Activated CD4-positive, alpha-beta memory T cell treated with anti-CD3 and anti-CD28 coated beads for 36 hours (primary cell): ENCODE measurements at regions not wholly inside any gene's neighbourhood (a gene's known extent, or its start where the extent isn't known, plus 50 kb on each side); places are given as distances from the start of the nearest gene placed in this dataset.

Experiments used
- CTCF ChIA-PET: fragments of 350-600 bp; sonication (Branson Sonifier 250); formaldehyde crosslinking; loops from one replicate; lab custom pipeline; 2021; ENCODE audit warnings: antibody characterized with exemption, inconsistent platforms; lab: Charles Lee
- POLR2A ChIA-PET: fragments of 350-600 bp; sonication (Branson Sonifier 250); formaldehyde crosslinking; loops from one replicate; lab custom pipeline; 2021; ENCODE audit warnings: antibody characterized with exemption; lab: Charles Lee
- DNase-seq: peaks from one replicate; pipeline ENCODE4 v3.0.0-alpha.2; 2020
- H3K27ac Mint-ChIP-seq: one replicate; pipeline ENCODE4 v1.8.0; 2021; ENCODE audit warnings: mixed read lengths
- H3K27me3 Mint-ChIP-seq: one replicate; pipeline ENCODE4 v1.8.0; 2021; ENCODE audit warnings: mixed read lengths
- H3K36me3 Mint-ChIP-seq: one replicate; pipeline ENCODE4 v1.8.0; 2021; ENCODE audit warnings: mixed read lengths
- H3K4me1 Mint-ChIP-seq: one replicate; pipeline ENCODE4 v1.8.0; 2021; ENCODE audit warnings: low read depth, mixed read lengths
- H3K4me3 Mint-ChIP-seq: one replicate; pipeline ENCODE4 v1.8.0; 2021; ENCODE audit warnings: mild to moderate bottlenecking, mixed read lengths
- H3K9me3 Mint-ChIP-seq: one replicate; pipeline ENCODE4 v1.8.0; 2021; ENCODE audit warnings: mixed read lengths
- intact Hi-C: fragments of 100-400 bp; cut with micrococcal nuclease; formaldehyde crosslinking; loops from one replicate; pipeline ENCODE4 v1.15.1; 2023

DNA sequence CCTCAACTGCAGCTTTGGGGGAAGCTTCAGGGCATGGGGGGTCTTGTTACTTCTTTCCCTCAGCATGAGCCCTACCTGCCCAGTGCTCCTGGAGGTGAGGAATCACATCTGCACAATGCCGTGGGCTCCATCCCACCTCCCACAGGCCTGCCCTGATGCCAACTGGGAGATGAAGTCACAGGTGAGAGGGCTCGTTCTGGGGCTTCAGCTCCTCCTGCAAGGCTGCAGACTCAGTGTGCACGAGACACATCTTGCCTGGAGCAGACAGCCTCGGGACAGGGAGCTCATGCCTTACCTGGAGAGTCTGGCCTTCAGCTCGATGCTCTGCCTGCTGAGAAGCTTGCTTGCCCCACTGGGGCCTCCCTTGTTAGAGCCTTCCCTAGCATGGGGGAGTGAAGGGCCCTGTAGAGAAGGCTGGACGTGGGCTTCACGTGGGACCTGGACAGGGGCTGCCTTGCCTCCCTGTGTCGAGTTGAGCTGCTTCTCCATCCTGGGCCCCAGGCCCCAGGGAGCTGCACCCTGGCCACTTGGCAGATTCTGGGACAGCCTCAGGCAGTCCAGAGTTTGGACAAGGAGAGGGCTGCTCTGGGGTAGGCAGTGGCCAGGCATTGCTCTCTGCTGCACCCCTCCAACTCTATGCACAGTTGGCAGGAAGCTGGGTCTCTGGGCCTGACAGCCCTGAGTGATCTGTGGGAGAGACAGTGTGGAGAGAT lies 171.4 kb downstream of the KIF26A start:
- Mint-ChIP-seq H3K4me1 (no peaks in the 10 kb centered on the region), H3K27me3 (no peaks in the 10 kb centered on the region), H3K4me3 (no peak overlapping the region), H3K36me3 (no peaks in the 10 kb centered on the region), H3K9me3 (peaks cover 10% of the 10 kb centered on the region), H3K27ac (no peak overlapping the region)
- no peak for DNase-seq
- intact Hi-C loops: no loop called here
- ChIA-PET CTCF (no interaction called here), POLR2A (no interaction called here)

- H3K27me3 Mint-ChIP-seq: no peaks in the 10 kb centered on the region
Observed at GRCh38 chr14:104311358-104311757, 173.0 kb downstream of the KIF26A start.

GRCh38 chr14:104313674-104314073 lies 175.3 kb downstream of the KIF26A start:
- Mint-ChIP-seq H3K9me3 (peaks cover 10% of the 10 kb centered on the region), H3K4me3 (no peak overlapping the region), H3K4me1 (no peaks in the 10 kb centered on the region), H3K27me3 (no peaks in the 10 kb centered on the region), H3K36me3 (no peaks in the 10 kb centered on the region), H3K27ac (no peak overlapping the region)
- no peak for DNase-seq
- POLR2A ChIA-PET: no interaction called here
- intact Hi-C loops: no loop called here
- CTCF ChIA-PET: no interaction called here

More at GRCh38 chr14:104311358-104311757, 173.0 kb downstream of the KIF26A start:
- intact Hi-C loops: no loop called here
- Mint-ChIP-seq H3K4me3 (no peak overlapping the region), H3K9me3 (peaks cover 10% of the 10 kb centered on the region), H3K27ac (no peak overlapping the region), H3K36me3 (no peaks in the 10 kb centered on the region), H3K4me1 (no peaks in the 10 kb centered on the region)
- ChIA-PET CTCF (no interaction called here), POLR2A (no interaction called here)
- no peak for DNase-seq

GRCh38 chr14:104314251-104314941 lies 176.0 kb downstream of the KIF26A start:
- POLR2A ChIA-PET: no interaction called here
- H3K36me3 Mint-ChIP-seq: no peaks in the 10 kb centered on the region
- H3K9me3 Mint-ChIP-seq: peaks cover 10% of the 10 kb centered on the region
- CTCF ChIA-PET: no interaction called here
- H3K4me1 Mint-ChIP-seq: no peaks in the 10 kb centered on the region
- no peaks in the 10 kb centered on the region for H3K27me3 Mint-ChIP-seq
- intact Hi-C loops: no loop called here
- no peak for DNase-seq
- no peak overlapping the region for H3K27ac Mint-ChIP-seq
- H3K4me3 Mint-ChIP-seq: no peak overlapping the region

DNA sequence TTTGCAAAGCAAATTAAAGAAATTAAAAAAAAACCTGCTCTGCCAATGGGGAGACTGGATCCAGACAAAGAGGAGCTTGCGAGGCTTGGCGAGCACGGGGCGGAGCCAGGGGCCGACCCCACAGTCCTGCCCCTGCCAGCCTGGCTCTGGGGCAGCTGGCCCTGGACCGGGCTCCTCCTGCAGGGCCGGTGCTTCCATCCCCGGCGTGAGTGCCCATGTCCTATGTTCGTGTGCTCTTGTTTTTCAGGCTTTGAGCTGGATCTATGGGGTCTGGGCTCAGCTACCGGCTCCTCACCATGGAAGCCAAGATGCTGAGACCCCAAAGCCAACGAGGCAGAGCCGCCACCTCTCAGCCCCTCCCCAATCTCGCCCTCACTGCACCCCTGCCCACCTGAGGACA lies 176.8 kb downstream of the KIF26A start:
- no peak overlapping the region for H3K27ac Mint-ChIP-seq
- peaks cover 10% of the 10 kb centered on the region for H3K9me3 Mint-ChIP-seq
- no peak for DNase-seq
- POLR2A ChIA-PET: no interaction called here
- intact Hi-C loops: no loop called here
- no peak overlapping the region for H3K4me3 Mint-ChIP-seq
- H3K4me1 Mint-ChIP-seq: no peaks in the 10 kb centered on the region
- H3K36me3 Mint-ChIP-seq: no peaks in the 10 kb centered on the region
- CTCF ChIA-PET: no interaction called here
- H3K27me3 Mint-ChIP-seq: no peaks in the 10 kb centered on the region

DNA sequence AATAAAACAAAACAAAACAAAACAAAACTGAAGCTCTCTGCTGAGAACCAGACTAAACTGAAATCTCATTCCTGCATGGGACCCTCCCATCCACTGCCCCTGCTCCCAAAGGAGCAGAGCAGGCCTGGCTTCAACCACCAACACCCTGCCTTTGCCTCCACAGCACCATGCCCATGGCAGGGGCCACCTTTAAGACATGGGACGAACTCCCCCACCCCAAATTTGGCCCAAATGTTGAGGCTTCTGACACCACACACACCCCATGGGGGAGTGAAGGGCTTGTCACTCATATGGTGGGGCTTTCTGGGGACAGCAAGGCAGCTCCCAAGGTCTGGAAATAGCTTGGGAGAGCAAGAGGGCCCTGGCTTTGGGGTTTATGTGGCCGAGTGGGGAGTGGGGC lies 177.2 kb downstream of the KIF26A start:
- intact Hi-C loops: no loop called here
- peaks cover 7% of the 10 kb centered on the region for H3K9me3 Mint-ChIP-seq
- no peaks in the 10 kb centered on the region for H3K27me3 Mint-ChIP-seq
- no peak overlapping the region for H3K4me3 Mint-ChIP-seq
- H3K4me1 Mint-ChIP-seq: no peaks in the 10 kb centered on the region
- H3K36me3 Mint-ChIP-seq: no peaks in the 10 kb centered on the region
- no peak for DNase-seq
- CTCF ChIA-PET: no interaction called here
- POLR2A ChIA-PET: no interaction called here
- H3K27ac Mint-ChIP-seq: no peak overlapping the region

DNA sequence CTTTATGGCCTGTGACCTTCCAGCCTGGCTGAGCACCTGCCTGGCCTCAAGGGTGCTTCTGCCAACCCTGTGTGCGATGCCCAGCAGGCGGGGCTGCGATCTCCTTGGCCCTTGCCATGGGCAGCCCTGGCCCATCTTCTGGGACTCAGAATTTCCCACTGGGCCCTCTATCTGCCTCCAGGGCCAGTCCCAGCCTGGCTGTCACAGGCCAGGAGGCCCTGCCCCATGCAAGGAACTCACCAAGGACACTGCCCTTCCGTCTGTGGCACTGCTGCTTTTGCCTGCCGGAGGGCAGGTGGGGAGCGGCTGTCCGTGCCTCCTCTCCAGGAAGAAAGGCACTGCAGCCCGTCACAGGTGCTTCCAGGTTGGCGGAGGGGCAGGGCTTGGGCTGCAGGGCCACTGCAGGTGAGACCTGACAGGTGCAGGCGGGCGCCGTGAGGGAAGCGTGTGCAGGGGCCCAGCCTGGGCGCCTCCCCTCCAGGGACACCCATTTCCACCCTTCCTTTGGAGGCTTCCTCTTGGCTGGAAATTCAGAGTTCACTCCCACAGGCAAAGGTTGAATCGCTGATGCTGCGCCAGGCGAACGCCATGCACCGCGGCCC lies 177.8 kb downstream of the KIF26A start:
- no peak for DNase-seq
- no peaks in the 10 kb centered on the region for H3K4me1 Mint-ChIP-seq
- H3K4me3 Mint-ChIP-seq: no peak overlapping the region
- intact Hi-C loops: no loop called here
- peaks cover 2% of the 10 kb centered on the region for H3K27me3 Mint-ChIP-seq
- ChIA-PET POLR2A (no interaction called here), CTCF (no interaction called here)
- no peaks in the 10 kb centered on the region for H3K36me3 Mint-ChIP-seq
- peaks cover 2% of the 10 kb centered on the region for H3K9me3 Mint-ChIP-seq
- no peak overlapping the region for H3K27ac Mint-ChIP-seq

DNA sequence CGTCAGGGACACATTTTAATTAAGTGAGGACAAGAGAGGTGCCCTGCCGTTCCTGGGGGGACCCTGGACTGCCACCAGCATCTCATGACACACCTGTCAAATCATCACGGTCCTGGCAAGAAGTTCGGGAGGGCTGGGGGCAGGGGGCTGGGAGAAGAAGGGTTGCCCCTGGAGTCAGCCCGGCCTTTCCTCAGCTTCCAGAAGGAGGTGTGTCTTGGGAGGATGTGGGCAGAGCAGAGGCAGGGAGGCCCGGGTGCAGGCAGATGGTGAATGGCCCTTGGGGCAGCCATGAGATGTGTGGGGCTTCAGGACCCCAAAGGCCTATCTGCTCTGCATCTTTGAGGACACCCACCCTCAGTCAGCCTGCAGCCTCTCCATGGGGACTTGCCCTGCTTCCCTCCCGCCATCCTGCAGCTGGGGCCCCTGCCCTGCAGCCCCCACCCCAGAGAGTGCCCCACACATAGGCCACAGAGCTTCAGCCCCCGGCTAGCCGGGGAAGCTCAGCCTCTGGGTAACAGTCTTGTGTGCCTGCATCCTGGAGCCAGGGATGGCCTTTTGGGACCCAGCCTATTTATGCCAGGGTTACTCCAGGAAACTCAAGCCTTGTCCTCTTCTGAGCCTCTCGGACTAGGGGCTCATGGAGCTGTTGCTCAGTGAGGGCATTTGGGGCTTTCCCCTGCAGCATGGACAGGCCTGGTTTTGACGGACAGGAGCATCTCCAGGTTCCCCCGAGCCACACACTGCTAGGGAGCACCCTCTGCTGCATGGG lies 178.5 kb downstream of the KIF26A start:
- no peaks in the 10 kb centered on the region for H3K36me3 Mint-ChIP-seq
- no peak for DNase-seq
- ChIA-PET POLR2A (no interaction called here), CTCF (no interaction called here)
- intact Hi-C loops: no loop called here
- peaks cover 5% of the 10 kb centered on the region for H3K27me3 Mint-ChIP-seq
- H3K4me1 Mint-ChIP-seq: no peaks in the 10 kb centered on the region
- H3K27ac Mint-ChIP-seq: no peak overlapping the region
- no peaks in the 10 kb centered on the region for H3K9me3 Mint-ChIP-seq
- no peak overlapping the region for H3K4me3 Mint-ChIP-seq

- POLR2A ChIA-PET: no interaction called here
- intact Hi-C loops: no loop called here
- Mint-ChIP-seq H3K4me3 (no peak overlapping the region), H3K27me3 (peaks cover 5% of the 10 kb centered on the region), H3K4me1 (no peaks in the 10 kb centered on the region), H3K9me3 (no peaks in the 10 kb centered on the region), H3K36me3 (no peaks in the 10 kb centered on the region), H3K27ac (no peak overlapping the region)
- CTCF ChIA-PET: no interaction called here
- DNase-seq: no peak
Observed at GRCh38 chr14:104317492-104317805, 179.1 kb downstream of the KIF26A start.

DNA sequence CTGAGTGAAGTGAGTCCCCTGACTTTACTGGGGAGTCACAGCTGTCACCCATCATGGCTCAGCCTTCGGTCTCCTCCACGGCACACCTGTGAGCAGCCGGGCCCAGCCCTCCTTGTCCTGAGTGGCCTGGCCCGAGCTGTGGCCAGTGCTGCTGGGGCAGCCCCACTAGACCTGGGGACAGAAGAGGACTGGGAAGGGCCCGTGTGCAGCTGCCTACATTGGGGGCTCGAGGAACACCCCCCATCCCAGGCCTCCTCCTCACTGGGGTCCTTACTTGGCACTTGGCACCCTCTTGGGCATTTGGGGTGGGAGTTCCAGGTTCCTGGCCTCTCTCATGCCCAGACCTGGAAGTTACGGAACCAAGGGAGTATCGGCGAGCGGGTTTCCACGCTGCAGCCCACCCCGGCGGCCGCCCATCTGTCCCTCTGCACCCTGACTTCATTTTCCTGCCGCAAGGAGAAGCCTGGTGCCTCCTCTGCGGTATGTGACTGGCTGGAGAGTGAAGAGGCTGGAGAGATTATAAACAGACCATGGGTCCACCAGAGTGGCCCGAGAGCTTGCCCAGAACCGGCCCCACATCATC lies 179.7 kb downstream of the KIF26A start:
- intact Hi-C loops: no loop called here
- no peak overlapping the region for H3K27ac Mint-ChIP-seq
- no peaks in the 10 kb centered on the region for H3K36me3 Mint-ChIP-seq
- ChIA-PET CTCF (no interaction called here), POLR2A (no interaction called here)
- H3K4me3 Mint-ChIP-seq: no peak overlapping the region
- H3K4me1 Mint-ChIP-seq: no peaks in the 10 kb centered on the region
- H3K9me3 Mint-ChIP-seq: no peaks in the 10 kb centered on the region
- peaks cover 5% of the 10 kb centered on the region for H3K27me3 Mint-ChIP-seq
- DNase-seq: no peak

DNA sequence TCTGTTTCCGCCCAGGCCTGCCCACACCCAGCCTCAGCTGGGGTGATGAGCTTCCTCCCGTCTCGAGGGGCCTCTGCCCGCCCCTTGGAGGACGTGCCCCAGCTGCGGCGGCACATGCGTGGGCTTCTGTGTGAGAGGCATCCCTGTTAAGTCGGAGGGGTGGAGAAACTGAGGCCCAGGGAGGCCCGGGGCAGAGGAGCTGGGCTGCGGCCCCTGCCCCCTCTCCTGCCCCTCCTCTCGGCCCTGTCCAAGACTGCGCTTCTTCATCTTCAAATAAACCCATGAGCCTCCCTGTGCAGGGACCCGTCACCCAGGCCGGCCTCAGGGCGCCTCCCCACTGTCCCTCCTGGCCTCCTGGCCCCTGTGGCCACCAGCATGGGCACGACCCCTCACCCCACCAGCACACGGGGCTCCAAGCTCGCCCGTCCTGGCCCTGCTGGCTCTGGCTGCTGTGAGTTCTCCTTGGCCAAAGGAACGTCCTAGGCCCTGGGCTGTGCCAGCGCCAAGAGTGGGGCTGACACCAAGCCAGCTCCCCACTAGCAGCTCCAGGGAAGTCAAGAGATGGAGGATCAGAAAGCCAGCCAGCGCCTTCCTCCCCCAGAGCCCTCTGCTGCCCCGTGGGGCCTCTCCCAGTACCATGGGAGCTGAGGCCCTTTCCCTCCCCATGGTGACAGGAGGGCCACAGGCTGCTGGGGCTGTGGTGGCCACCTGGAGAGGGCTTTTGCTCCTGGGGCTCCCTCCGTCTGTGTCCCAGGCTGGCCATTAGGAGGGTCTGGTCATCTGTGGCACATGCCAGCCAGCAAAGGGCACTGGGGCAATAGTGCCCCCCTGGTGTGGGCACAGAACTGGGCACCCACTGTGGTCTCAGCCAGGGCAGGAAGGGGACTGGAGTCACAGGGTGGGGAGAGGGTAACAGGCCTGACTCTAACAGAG lies 180.4 kb downstream of the KIF26A start:
- Mint-ChIP-seq H3K4me3 (no peak overlapping the region), H3K27ac (no peak overlapping the region), H3K27me3 (peaks cover 5% of the 10 kb centered on the region), H3K36me3 (no peaks in the 10 kb centered on the region), H3K9me3 (no peaks in the 10 kb centered on the region), H3K4me1 (no peaks in the 10 kb centered on the region)
- ChIA-PET CTCF (no interaction called here), POLR2A (no interaction called here)
- intact Hi-C loops: no loop called here
- no peak for DNase-seq
